OCI-LY7 (cell line): ENCODE measurements at regions not wholly inside any gene's neighbourhood (a gene's known extent, or its start where the extent isn't known, plus 50 kb on each side); places are given as distances from the start of the nearest gene placed in this dataset.

Experiments used
- CTCF ChIP-seq: fragments of 200-600 bp; sonication (generic); conservative IDR thresholded peaks from 2 replicates; pipeline ENCODE4 v1.5.1; 2014; ENCODE audit warnings: mild to moderate bottlenecking, antibody characterized with exemption, low read length, moderate library complexity, mixed read lengths
- EZH2phosphoT487 ChIP-seq: fragments of 200-600 bp; sonication (generic); IDR thresholded peaks from 2 replicates; pipeline ENCODE4 v1.6.1; 2018; ENCODE audit warnings: low read depth, borderline replicate concordance, mild to moderate bottlenecking, mixed run types, antibody characterized with exemption, low read length, moderate library complexity, mixed read lengths

- TF ChIP-seq CTCF, result no peak
- no peak for TF ChIP-seq EZH2phosphoT487
Observed at GRCh38 chr4:81565142-81565870, 93.6 kb upstream of the RASGEF1B start.
